GM12878 (cell line): ENCODE measurements at regions not wholly inside any gene's neighbourhood (a gene's known extent, or its start where the extent isn't known, plus 50 kb on each side); places are given as distances from the start of the nearest gene placed in this dataset.

Experiments used
- ATAC-seq: fragments of 200-7000 bp; cut with Tn5 transposase; 3 replicates; pipeline ENCODE4 v1.9.1; 2020; ENCODE audit warnings: mild to moderate bottlenecking, moderate library complexity
- BruUV-seq: library from RNA; stranded (reverse); fragments of 400-500 nt; replicated peaks from 2 replicates; lab custom pipeline; 2021; lab: Mats Ljungman, UMichigan
- CTCF ChIA-PET: fragments of 300-600 bp; sonication (Branson Sonifier 250); formaldehyde crosslinking; extraction: SDS; loops from one replicate; lab custom pipeline; 2021; ENCODE audit warnings: inconsistent platforms; lab: Yijun Ruan, JAX
- POLR2A ChIA-PET: fragments of 350-600 bp; formaldehyde crosslinking; extraction: SDS; loops from one replicate; lab custom pipeline; 2021; ENCODE audit warnings: inconsistent platforms; lab: Charles Lee
- RAD21 ChIA-PET: fragments of 300-600 bp; sonication (Branson Sonifier 250); formaldehyde crosslinking; loops from one replicate; lab custom pipeline; 2023; ENCODE audit warnings: antibody characterized with exemption; ENCODE audit not compliant: unreplicated experiment; lab: Charles Lee
- SMC1A ChIA-PET: fragments of 300-600 bp; sonication (Branson Sonifier 250); formaldehyde crosslinking; loops from one replicate; lab custom pipeline; 2023; ENCODE audit not compliant: unreplicated experiment, uncharacterized antibody; lab: Charles Lee
- DNase-seq: peaks from one replicate; pipeline ENCODE4 v3.0.0-alpha.2; 2011; ENCODE audit warnings: low read depth, low spot score
- FAIRE-seq: peaks from 3 replicates; lab custom pipeline; 2011; peaks lifted over from hg19 to GRCh38; lab: Jason Lieb, UNC
- H2AFZ ChIP-seq: 2 replicates; pipeline ENCODE4 v1.6.0; 2011; ENCODE audit warnings: low read depth, low read length, control low read depth; ENCODE audit not compliant: control insufficient read depth
- H3K27ac ChIP-seq: 2 replicates; pipeline ENCODE4 v1.5.1; 2011; ENCODE audit warnings: control low read depth; ENCODE audit not compliant: control insufficient read depth, insufficient read depth
- H3K27me3 ChIP-seq, 2 experiments: replicated peaks in 1 of 2; 2 replicates each; pipeline versions ENCODE4 v1.6.0 to v1.6.1; 2011; ENCODE audit warnings: low read length in 1 of 2; ENCODE audit not compliant: control insufficient read depth in 2 of 2, insufficient read depth in 2 of 2
- H3K36me3 ChIP-seq, 2 experiments: 2 replicates each; pipeline ENCODE4 v1.5.1; 2011; ENCODE audit warnings: low read length in 1 of 2; ENCODE audit not compliant: control insufficient read depth in 2 of 2, insufficient read depth in 2 of 2
- H3K4me1 ChIP-seq: 2 replicates; pipeline ENCODE4 v1.6.1; 2011; ENCODE audit warnings: mild to moderate bottlenecking, low read length, moderate library complexity, mixed read lengths; ENCODE audit not compliant: control insufficient read depth, insufficient read depth
- H3K4me2 ChIP-seq: 2 replicates; pipeline ENCODE4 v1.6.0; 2011; ENCODE audit warnings: control low read depth; ENCODE audit not compliant: control insufficient read depth, insufficient read depth
- H3K4me3 ChIP-seq: fragments of 200-600 bp; sonication (generic); 2 replicates; pipeline ENCODE4 v1.5.1; 2016
- H3K79me2 ChIP-seq: 2 replicates; pipeline ENCODE4 v1.6.0; 2011; ENCODE audit warnings: low read length; ENCODE audit not compliant: control insufficient read depth, insufficient read depth
- H3K9ac ChIP-seq: 2 replicates; pipeline ENCODE4 v1.8.0; 2011; ENCODE audit warnings: low read length, control low read depth, mixed read lengths; ENCODE audit not compliant: control insufficient read depth, insufficient read depth
- H3K9me3 ChIP-seq: replicated peaks from 3 replicates; pipeline ENCODE4 v1.5.1; 2011; ENCODE audit warnings: mild to moderate bottlenecking, low read length; ENCODE audit not compliant: control insufficient read depth, insufficient read depth
- H4K20me1 ChIP-seq: 2 replicates; pipeline ENCODE4 v1.6.0; 2011; ENCODE audit not compliant: control insufficient read depth, insufficient read depth
- ATF7 ChIP-seq: fragments of 450-650 bp; IDR thresholded peaks from 2 replicates; pipeline ENCODE4 v1.6.1; 2016; ENCODE audit warnings: low read depth, mild to moderate bottlenecking
- ESRRA ChIP-seq: IDR thresholded peaks from 2 replicates; pipeline ENCODE4 v1.6.1; 2012; ENCODE audit warnings: mild to moderate bottlenecking, low read length, improper control_type of control experiment
- GATAD2B ChIP-seq: fragments of 450-650 bp; conservative IDR thresholded peaks from 2 replicates; pipeline ENCODE4 v1.6.1; 2017; ENCODE audit warnings: low read depth, mild to moderate bottlenecking, moderate library complexity
- HCFC1 ChIP-seq: fragments of 150-350 bp; IDR thresholded peaks from 2 replicates; pipeline ENCODE4 v1.6.1; 2014; ENCODE audit warnings: low read length
- IRF5 ChIP-seq: fragments of 450-650 bp; IDR thresholded peaks from 2 replicates; pipeline ENCODE4 v1.6.1; 2017; ENCODE audit warnings: borderline replicate concordance
- KDM1A ChIP-seq: fragments of 200-600 bp; sonication (generic); IDR thresholded peaks from 2 replicates; pipeline ENCODE4 v1.6.1; 2016; ENCODE audit warnings: borderline replicate concordance
- NFIC ChIP-seq: IDR thresholded peaks from 2 replicates; pipeline ENCODE4 v1.6.1; 2012; ENCODE audit warnings: low read depth, mild to moderate bottlenecking, inconsistent platforms, low read length, moderate library complexity
- PML ChIP-seq: IDR thresholded peaks from 2 replicates; pipeline ENCODE4 v1.6.1; 2012; ENCODE audit warnings: low read length, inconsistent platforms
- REST ChIP-seq: IDR thresholded peaks from 2 replicates; pipeline ENCODE4 v1.6.1; 2012; ENCODE audit warnings: mild to moderate bottlenecking, low read depth, low read length
- SIN3A ChIP-seq: IDR thresholded peaks from 2 replicates; pipeline ENCODE4 v1.6.1; 2012; ENCODE audit warnings: low read depth, low read length, improper control_type of control experiment
- SMAD5 ChIP-seq: IDR thresholded peaks from 2 replicates; pipeline ENCODE4 v1.6.1; 2016; ENCODE audit warnings: antibody characterized with exemption, low read depth
- SRF ChIP-seq, 2 experiments: IDR thresholded peaks; 2 replicates each; pipeline ENCODE4 v1.6.1; 2011; ENCODE audit warnings: low read depth in 2 of 2, low read length in 2 of 2, mild to moderate bottlenecking in 1 of 2, moderate library complexity in 1 of 2
- SUPT20H ChIP-seq: IDR thresholded peaks from 2 replicates; pipeline ENCODE4 v1.6.1; 2011; ENCODE audit warnings: low read depth, mild to moderate bottlenecking, low read length, moderate library complexity, borderline replicate concordance; ENCODE audit not compliant: control insufficient read depth
- SUZ12 ChIP-seq: fragments of 200-600 bp; sonication (generic); IDR thresholded peaks from one replicate; pipeline ENCODE4 v1.6.1; 2018; ENCODE audit warnings: antibody characterized with exemption, mild to moderate bottlenecking; ENCODE audit not compliant: unreplicated experiment
- USF2 ChIP-seq: IDR thresholded peaks from 2 replicates; pipeline ENCODE4 v1.6.1; 2011; ENCODE audit warnings: low read depth, low read length, improper control_type of control experiment, borderline replicate concordance
- YBX1 ChIP-seq: fragments of 450-650 bp; IDR thresholded peaks from 2 replicates; pipeline ENCODE4 v1.6.1; 2016; ENCODE audit warnings: antibody characterized with exemption
- ZBTB33 ChIP-seq: fragments of 450-650 bp; IDR thresholded peaks from 2 replicates; pipeline ENCODE4 v1.6.1; 2017; ENCODE audit warnings: mild to moderate bottlenecking
- ZNF217 ChIP-seq: fragments of 450-650 bp; IDR thresholded peaks from 2 replicates; pipeline ENCODE4 v1.6.1; 2017; ENCODE audit warnings: antibody characterized with exemption, mild to moderate bottlenecking
- ZNF24 ChIP-seq: fragments of 450-650 bp; IDR thresholded peaks from 2 replicates; pipeline ENCODE4 v1.6.1; 2017; ENCODE audit warnings: antibody characterized with exemption, mild to moderate bottlenecking
- WGBS: methylation state at CpG from one replicate; pipeline ENCODE4 v1.1.6; 2016; ENCODE audit warnings: low lambda C conversion rate; ENCODE audit not compliant: insufficient replicate concordance, insufficient coverage; ENCODE audit errors: missing lambda C conversion rate; 5-methylcytosine and 5-hydroxymethylcytosine counted together
- in situ Hi-C: fragments of 300-500 bp; cut with MboI; formaldehyde crosslinking; loops from 9 replicates; pipeline ENCODE4 v1.14.3; 2018; ENCODE audit warnings: mixed read lengths
- intact Hi-C: fragments of 100-400 bp; cut with micrococcal nuclease; formaldehyde crosslinking; loops from one replicate; pipeline ENCODE4 v1.14.2; 2022; ENCODE audit not compliant: unreplicated experiment

GRCh38 chr12:78628491-78629100 is 236.0 kb upstream of the SYT1 start:
- Histone ChIP-seq H3K4me3 (no peak overlapping the region), H3K9me3 (no peaks in the 10 kb centered on the region), H2AFZ (no peak overlapping the region), H4K20me1 (no peaks in the 10 kb centered on the region), H3K36me3 (no peaks in the 10 kb centered on the region), H3K79me2 (no peaks in the 10 kb centered on the region), H3K4me1 (no peaks in the 10 kb centered on the region), H3K27ac (no peak overlapping the region), H3K9ac (no peak overlapping the region), H3K27me3 (no peaks in the 10 kb centered on the region), H3K4me2 (no peak overlapping the region)
- CTCF ChIA-PET = no interaction called here
- POLR2A ChIA-PET = no interaction called here
- no TSS peak for BruUV-seq
- intact Hi-C loops (no loop called here), in situ Hi-C loops (no loop called here)
- ATAC-seq = no peak
- RAD21 ChIA-PET = no interaction called here
- SMC1A ChIA-PET = no interaction called here
- no peak for FAIRE-seq
- WGBS = 33% methylated on average over 1 of the region's 1 CpG
- DNase-seq = no peak
- no peak for TF ChIP-seq SUPT20H
- no peak for TF ChIP-seq ZBTB33
- no peak for TF ChIP-seq SRF (IDR thresholded peaks at IDR 0.05; ENCODE audit: low read depth in 2 of 2, low read length in 2 of 2)
- no peak for TF ChIP-seq SMAD5
- no peak for TF ChIP-seq NFIC
- TF ChIP-seq ESRRA = no peak
- no peak for TF ChIP-seq ZNF24
- TF ChIP-seq HCFC1 = no peak
- TF ChIP-seq ZNF217 = no peak
- TF ChIP-seq YBX1 = no peak
- no peak for TF ChIP-seq SIN3A
- TF ChIP-seq KDM1A = no peak
- no peak for TF ChIP-seq GATAD2B
- TF ChIP-seq PML = no peak
- no peak for TF ChIP-seq REST
- no peak for TF ChIP-seq USF2
- TF ChIP-seq ATF7 = no peak
- no peak for TF ChIP-seq IRF5
- TF ChIP-seq SUZ12 = no peak
